Omental fat pad (tissue), 3 donors: ENCODE measurements at regions not wholly inside any gene's neighbourhood (a gene's known extent, or its start where the extent isn't known, plus 50 kb on each side); places are given as distances from the start of the nearest gene placed in this dataset.
A peak's percentile ranks its signal among the peaks of the same experiment; 100 is the strongest.

Experiments
- ATAC-seq: fragments of 150-250 bp; one replicate; pipeline ENCODE4 v1.9.1; 2016; ENCODE audit warnings: mild to moderate bottlenecking, moderate library complexity; ENCODE audit not compliant: low FRiP score
- DNase-seq: peaks from one replicate; pipeline ENCODE4 v3.0.0-alpha.2; 2019; ENCODE audit warnings: low spot score
- TF ChIP-seq, protein P1 (sequence below), 3 donors: fragments of 450-650 bp; IDR thresholded peaks; one replicate each; pipeline ENCODE4 v1.5.1; 2016 to 2017; ENCODE audit warnings: antibody characterized with exemption in 3 of 3, mild to moderate bottlenecking in 3 of 3, moderate library complexity in 2 of 3

DNA sequence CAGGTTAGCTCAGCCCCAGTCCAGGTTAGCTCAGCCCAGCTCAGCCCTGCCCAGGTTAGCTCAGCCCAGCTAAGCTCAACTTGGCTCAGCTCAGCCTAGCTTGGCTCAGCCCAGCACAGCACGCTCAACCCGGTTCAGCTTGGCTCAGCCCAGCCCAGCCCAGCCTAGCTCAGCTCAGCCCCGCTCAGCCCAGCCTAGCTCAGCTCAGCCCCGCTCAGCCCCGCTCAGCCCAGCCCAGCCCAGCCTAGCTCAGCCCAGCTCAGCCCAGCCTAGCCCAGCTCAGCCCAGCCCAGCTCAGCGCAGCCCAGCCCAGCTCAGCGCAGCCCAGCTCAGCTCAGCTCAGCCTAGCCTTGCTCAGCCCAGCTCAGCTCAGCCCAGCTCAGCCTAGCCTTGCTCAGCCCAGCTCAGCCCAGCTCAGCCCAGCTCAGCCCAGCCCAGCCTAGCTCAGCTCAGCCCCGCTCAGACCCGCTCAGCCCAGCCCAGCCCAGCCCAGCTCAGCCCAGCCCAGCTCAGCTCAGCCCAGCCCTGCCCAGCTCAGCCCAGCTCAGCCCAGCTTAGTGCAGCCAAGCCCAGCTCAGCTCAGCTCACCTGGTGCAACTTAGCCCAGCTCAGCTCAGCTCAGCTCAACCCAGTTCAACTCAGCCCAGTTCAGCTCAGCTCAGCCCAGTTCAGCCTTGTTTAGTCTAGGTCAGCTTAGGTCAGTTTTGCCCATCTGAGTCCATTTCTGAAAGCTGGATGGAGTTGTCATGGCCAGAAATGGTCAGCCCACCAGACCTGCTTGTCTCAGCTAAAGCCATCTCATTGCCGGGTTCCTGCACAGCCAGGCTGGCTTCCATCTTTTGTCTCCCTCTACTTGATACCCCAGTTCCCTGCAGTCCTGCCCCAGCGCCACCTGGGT is 333.6 kb downstream of the TMEM121 start:
- no peak for DNase-seq
- no peak for ATAC-seq
- TF ChIP-seq, protein P1, sequence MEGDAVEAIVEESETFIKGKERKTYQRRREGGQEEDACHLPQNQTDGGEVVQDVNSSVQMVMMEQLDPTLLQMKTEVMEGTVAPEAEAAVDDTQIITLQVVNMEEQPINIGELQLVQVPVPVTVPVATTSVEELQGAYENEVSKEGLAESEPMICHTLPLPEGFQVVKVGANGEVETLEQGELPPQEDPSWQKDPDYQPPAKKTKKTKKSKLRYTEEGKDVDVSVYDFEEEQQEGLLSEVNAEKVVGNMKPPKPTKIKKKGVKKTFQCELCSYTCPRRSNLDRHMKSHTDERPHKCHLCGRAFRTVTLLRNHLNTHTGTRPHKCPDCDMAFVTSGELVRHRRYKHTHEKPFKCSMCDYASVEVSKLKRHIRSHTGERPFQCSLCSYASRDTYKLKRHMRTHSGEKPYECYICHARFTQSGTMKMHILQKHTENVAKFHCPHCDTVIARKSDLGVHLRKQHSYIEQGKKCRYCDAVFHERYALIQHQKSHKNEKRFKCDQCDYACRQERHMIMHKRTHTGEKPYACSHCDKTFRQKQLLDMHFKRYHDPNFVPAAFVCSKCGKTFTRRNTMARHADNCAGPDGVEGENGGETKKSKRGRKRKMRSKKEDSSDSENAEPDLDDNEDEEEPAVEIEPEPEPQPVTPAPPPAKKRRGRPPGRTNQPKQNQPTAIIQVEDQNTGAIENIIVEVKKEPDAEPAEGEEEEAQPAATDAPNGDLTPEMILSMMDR (IDR thresholded peaks at IDR 0.05) = no peak

DNA sequence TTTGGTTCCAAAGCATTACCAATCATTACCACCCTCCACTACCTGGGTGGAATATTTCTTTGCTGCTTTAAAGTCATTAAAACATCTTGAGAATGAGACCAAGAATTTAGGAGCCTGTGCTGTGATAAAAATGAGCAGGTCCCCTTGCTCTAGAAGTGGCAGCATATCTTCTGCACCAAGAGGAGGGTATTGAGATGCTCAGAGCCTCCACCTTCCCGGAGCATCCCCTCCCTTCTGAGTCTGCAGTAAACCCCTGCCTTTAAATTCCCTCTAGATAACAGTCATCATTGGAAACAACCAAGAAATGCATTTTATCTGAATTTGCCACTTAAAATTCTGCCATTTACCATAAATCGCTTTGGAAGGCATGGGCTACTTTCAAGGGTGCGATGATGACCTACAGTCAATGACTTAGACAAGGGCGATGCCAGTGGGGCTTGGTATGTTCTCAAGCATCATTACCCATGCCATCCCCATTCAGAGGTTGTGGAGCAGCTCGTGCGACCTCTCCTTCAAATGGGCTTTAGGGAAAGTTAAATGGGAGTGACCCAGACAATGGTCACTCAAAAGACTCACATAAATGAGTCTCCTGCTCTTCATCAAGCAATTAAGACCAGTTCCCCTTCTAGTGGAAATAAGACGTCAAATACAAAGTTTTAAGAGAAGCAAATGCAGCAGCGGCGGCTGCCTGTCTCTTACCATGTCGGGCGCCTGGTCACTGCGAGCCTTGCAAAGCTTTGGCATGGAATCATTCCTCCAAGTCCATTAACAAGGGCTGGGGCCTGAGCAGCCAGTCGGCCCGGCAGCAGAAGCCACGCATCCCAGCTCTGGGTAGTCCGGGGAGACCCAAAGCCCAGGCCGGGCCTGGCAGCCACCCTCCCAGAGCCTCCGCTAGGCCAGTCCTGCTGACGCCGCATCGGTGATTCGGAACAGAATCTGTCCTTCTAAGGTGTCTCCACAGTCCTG is 334.5 kb downstream of the TMEM121 start:
- ATAC-seq (no peak), DNase-seq (peak; percentile 14)
- TF ChIP-seq, protein P1 (IDR thresholded peaks at IDR 0.05) = no peak

DNA sequence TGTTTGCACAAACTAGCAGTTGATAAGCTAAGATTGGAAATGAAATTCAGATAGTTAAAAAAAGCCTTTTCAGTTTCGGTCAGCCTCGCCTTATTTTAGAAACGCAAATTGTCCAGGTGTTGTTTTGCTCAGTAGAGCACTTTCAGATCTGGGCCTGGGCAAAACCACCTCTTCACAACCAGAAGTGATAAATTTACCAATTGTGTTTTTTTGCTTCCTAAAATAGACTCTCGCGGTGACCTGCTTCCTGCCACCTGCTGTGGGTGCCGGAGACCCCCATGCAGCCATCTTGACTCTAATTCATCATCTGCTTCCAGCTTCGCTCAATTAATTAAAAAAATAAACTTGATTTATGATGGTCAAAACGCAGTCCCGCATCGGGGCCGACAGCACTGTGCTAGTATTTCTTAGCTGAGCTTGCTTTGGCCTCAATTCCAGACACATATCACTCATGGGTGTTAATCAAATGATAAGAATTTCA is 335.6 kb downstream of the TMEM121 start:
- TF ChIP-seq, protein P1 (IDR thresholded peaks at IDR 0.05) = no peak
- ATAC-seq = no peak
- no peak for DNase-seq

DNA sequence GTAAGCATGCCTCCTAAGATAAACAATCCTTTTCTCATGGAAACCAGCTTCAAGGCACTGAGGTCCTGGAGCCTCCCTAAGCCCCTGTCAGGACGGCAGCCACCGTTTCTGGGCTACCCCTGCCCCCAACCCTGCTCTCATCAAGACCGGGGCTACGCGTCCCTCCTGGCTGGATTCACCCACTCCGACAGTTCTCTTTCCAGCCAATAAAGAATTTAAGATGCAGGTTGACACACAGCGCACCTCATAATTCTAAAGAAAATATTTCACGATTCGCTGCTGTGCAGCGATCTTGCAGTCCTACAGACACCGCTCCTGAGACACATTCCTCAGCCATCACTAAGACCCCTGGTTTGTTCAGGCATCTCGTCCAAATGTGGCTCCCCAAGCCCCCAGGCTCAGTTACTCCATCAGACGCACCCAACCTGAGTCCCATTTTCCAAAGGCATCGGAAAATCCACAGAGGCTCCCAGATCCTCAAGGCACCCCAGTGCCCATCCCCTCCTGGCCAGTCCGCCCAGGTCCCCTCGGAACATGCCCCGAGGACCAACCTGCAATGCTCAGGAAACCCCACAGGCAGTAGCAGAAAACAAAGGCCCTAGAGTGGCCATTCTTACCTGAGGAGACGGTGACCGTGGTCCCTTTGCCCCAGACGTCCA is 336.3 kb downstream of the TMEM121 start:
- DNase-seq (no peak), ATAC-seq (no peak)
- TF ChIP-seq, protein P1 (IDR thresholded peaks at IDR 0.05) = no peak

DNA sequence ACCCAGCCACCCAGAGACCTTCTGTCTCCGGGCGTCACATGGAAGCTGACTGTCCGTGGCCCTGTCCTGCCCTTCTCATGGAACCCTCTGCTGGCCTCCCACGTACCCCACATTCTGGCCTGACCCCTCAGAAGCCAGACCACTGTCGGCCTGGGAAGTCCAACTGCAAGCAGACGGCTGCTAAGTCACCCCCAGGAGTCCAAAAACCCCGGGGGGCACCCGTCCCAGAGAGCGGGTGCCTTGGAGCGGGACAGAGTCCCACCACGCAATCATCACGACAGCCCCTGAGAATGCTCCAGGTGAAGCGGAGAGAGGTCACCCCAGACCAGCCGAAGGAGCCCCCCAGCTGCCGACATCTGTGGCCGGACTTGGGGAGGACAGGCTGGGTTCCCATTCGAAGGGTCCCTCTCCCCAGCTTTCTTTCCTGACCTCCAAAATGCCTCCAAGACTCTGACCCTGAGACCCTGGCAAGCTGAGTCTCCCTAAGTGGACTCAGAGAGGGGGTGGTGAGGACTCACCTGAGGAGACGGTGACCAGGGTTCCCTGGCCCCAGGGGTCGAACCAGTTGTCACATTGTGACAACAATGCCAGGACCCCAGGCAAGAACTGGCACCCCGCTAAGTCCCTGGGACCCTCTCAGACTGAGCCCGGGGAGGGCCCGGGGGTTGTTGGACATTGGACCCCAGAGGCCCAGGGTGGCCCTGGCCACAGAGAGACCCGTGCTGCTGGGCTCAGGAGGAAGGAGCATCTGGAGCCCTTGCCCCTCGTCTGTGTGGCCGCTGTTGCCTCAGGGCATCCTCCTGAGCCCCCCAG is 337.1 kb downstream of the TMEM121 start:
- DNase-seq (no peak), ATAC-seq (no peak)
- TF ChIP-seq, protein P1 (IDR thresholded peaks at IDR 0.05) = no peak

DNA sequence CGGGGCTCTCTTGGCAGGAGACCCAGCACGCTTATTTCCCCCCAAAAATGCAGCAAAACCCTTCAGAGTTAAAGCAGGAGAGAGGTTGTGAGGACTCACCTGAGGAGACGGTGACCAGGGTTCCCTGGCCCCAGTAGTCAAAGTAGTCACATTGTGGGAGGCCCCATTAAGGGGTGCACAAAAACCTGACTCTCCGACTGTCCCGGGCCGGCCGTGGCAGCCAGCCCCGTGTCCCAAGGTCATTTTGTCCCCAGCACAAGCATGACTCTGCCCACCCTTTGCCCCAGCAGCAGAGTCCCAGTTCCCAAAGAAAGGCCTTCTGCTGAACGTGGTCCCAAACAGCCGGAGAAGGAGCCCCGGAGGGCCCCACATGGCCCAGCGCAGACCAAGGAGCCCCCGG is 337.7 kb downstream of the TMEM121 start:
- TF ChIP-seq, protein P1 (IDR thresholded peaks at IDR 0.05) = no peak
- no peak for DNase-seq
- ATAC-seq = no peak
